ENCODE measurements at regions not wholly inside any gene's neighbourhood (a gene's known extent, or its start where the extent isn't known, plus 50 kb on each side); places are given as distances from the start of the nearest gene placed in this dataset.

GRCh38 chr12:102596687-102597086 lies 116.3 kb upstream of the IGF1 start:
- DNase-seq (ENCODE audit: low read depth in 2 of 2), result no peak

GRCh38 chr12:102596031-102596430 lies 115.7 kb upstream of the IGF1 start:
- no peak for DNase-seq (ENCODE audit: low read depth in 2 of 2)

DNA sequence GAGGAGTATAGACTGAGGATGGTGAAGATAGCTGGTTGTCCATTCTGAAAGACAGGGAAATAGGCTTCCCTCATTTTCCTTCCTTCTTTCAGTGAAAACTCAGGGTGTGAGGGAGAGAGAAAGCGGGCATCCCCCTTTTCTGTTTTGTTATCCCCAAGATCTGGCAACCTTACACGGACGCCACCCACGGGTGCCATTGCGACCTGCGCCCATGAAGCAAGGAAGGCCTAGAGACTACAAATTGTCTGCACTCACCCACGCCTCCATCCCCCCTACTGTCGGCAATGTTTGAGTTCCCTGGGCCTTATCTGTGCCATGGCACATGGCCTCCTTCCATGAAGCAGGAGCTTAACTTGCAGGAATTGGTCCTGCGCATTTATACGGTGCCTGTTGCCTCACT lies 115.0 kb upstream of the IGF1 start:
- no peak for DNase-seq (ENCODE audit: low read depth in 2 of 2)

- no peak for DNase-seq (ENCODE audit: low read depth in 2 of 2)
These were observed 112.8 kb upstream of the IGF1 start for GRCh38 chr12:102593134-102593533.

DNA sequence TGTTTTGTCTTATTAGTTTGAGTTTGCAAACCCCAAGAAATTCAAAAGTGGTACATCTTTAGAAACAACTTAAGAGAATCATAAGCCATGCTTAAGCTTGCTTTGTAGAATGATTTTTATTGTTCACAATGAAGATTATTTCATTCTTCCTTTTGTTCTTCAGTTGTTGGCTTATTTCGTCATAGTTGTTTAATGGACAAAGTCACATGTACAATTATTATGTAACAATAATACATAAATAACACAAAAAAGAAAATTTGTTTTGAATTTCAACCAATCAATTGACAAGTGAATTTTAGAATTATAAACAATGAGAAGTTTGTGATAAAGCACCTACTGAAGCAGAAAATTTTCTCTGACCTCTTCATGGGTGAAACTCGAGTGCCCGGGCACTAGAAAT lies 111.8 kb upstream of the IGF1 start:
- DNase-seq (ENCODE audit: low read depth in 2 of 2), result no peak

DNA sequence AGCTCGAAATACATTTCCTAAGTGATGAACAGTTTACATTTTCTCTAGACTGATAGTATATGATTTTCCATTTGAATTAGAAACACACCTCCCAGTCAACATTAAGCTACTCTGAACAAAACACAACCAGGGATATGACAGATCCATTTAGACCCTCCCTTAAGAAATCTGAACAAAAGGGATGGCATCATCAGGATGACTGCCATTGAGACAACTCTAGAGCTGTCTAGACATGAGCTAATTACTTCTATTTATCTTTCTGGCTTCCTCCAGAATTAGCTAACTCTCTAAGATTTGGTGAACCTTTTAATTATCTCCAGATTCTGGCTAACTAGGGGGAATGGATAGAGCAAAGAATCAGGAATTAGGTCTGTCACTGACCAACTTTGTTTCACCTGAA lies 92.9 kb upstream of the IGF1 start:
- DNase-seq (ENCODE audit: low read depth in 2 of 2), result no peak

- no peak for DNase-seq (ENCODE audit: low read depth in 2 of 2)
These were observed 91.5 kb upstream of the IGF1 start for GRCh38 chr12:102571889-102572288.

DNA sequence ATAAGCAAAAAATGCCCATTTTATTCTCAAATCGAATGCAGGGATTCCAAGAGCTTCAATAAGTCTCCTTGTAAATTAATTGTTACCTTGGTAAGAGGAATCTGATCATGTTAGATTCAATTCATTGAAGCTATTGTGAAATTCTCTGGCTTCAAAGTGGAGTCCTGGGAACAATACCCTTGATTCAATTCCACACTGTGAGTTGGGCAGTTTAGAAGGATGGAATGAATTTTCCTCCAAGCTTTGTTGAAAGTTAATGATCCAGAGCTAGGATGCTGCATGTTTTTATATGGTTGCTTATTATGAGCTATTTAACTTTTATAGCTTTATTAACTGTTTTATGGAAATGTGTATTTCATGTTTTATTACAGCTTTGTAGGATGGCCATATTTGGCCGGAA lies 89.9 kb upstream of the IGF1 start:
- DNase-seq (ENCODE audit: low read depth in 2 of 2), result no peak

DNA sequence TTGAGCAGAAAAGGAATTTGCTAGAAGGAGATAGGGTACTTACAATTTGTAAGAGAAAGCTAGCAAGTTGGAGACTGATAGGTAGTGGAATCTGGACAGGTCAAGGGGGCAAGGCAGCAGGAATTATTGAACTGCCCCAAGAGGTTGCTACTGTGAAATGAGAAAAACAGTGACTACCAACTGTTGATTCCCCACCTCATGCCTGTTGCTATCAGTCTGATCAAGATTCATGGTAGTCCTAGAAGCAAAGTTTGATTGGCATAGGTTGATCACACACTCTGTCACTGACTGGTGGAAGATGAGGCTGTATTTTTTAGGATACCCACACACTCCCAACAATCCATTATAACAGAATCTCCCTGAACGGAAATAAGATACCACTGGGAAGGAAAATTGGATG lies 89.4 kb upstream of the IGF1 start:
- no peak for DNase-seq (ENCODE audit: low read depth in 2 of 2)

GRCh38 chr12:102568276-102568675 lies 87.9 kb upstream of the IGF1 start:
- DNase-seq (ENCODE audit: low read depth in 2 of 2), result peak; percentile 33 to 38

- DNase-seq (ENCODE audit: low read depth in 2 of 2), result peak; percentile 75
These were observed 86.9 kb upstream of the IGF1 start for GRCh38 chr12:102567031-102567985.

DNA sequence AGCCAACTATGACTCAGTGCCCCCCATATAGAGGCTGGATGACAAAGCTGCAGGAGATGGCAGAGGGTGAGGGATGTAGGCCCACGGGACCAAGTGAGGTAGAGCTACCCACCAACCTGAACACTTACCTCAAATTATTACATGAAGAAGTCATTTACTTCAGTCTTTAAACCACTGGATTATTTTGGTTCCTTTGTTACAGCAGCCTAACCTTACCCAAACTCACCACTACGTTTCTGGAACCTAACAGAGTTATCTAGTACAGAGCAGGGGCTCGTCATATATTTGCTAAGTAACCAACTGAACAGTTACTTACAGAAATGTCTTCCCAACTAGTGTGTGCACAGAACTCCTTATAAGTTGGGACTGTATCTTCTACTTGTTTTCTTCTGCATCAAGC lies 85.2 kb upstream of the IGF1 start:
- DNase-seq (ENCODE audit: low read depth in 2 of 2), result no peak

DNA sequence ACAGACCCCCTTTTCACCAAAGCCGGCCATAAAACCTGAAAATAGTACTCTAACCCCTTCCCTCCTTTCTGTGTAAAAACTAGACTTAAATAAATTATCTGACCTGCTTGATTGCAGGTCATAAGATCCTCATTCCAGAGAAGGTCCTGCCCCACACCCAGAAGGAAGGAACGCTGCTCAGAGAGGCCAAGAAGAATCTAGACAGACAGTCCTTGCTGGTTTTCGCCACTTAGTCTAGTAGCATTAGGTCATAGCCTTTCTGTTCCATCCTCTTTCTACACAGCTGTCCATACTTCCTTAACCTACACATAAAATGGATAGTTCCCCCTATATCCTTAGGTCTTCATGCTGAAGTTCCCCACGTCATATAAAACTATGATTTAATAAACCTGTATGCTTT lies 83.7 kb upstream of the IGF1 start:
- no peak for DNase-seq (ENCODE audit: low read depth in 2 of 2)

DNA sequence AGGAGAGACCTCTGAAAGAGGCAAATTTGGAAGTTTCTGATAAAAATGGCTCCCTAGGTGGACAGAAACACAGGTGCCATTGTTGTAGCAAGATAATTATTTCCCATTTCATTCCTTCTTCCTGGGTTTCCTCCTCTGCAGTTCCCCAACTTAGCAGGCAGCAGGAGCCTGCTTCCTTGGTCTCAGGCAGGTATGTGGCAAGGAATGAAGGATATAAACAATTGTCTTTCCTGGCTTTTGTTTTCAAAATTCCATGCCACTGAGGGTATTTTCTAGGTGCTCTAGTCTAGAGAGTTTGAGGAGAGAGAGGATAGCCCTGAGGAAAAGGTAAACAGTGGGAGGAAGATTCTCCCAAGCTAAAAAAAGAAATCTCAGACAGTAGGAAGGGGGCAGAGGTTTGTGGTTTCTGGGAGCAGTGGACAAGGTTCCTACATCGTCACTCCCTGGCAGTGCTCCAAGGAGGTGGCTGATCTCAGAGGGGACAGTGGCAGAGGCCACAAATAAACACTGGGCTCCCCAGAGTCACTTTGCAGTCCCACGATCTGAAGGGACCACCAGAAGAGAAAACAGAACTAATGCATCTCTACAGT lies 82.6 kb upstream of the IGF1 start:
- DNase-seq (ENCODE audit: low read depth in 2 of 2), result no peak

GRCh38 chr12:102551186-102551585 lies 70.8 kb upstream of the IGF1 start:
- no peak for DNase-seq (ENCODE audit: low read depth in 2 of 2)

DNA sequence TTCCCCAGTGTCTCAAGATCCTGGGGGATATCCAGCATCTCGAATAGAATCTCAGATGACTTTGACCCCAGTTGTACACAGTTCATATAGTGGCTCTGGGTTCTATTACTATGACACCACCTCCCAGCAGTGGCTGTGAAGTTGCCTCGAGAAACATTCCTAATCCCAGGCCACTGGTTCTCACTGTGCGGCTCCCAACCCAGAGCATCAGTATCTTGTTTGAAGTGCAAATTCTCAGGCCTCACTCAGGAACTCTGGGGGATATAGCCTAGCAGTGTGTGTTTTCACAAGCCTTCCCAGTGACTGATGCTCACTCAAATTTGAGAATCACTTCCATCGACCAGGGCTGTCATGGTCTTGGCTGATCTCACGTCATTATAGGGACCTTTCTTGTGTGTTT lies 69.3 kb upstream of the IGF1 start:
- DNase-seq (ENCODE audit: low read depth in 2 of 2), result no peak

DNA sequence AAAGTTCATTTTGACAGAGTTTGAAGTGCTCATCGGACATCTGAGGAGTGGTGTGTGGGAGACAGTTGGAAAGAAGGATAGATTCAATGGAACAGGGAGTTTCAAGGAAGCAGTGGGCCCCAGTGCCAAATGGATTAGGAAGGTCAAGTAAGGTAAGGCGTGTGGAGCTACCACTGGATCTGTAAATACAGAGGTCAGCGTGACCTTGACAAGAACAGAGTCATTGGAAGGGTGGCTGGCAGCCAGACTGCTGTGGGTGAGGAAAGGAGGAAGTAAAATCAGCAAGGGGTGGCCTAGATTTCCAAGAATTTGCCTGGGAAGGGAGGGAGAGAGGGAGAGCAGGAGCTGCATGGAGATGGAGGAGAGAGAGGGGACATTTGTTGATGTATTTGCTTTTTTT lies 68.2 kb upstream of the IGF1 start:
- DNase-seq (ENCODE audit: low read depth in 2 of 2), result no peak

- no peak for DNase-seq (ENCODE audit: low read depth in 2 of 2)
These were observed 63.4 kb upstream of the IGF1 start for GRCh38 chr12:102543494-102544485.

DNA sequence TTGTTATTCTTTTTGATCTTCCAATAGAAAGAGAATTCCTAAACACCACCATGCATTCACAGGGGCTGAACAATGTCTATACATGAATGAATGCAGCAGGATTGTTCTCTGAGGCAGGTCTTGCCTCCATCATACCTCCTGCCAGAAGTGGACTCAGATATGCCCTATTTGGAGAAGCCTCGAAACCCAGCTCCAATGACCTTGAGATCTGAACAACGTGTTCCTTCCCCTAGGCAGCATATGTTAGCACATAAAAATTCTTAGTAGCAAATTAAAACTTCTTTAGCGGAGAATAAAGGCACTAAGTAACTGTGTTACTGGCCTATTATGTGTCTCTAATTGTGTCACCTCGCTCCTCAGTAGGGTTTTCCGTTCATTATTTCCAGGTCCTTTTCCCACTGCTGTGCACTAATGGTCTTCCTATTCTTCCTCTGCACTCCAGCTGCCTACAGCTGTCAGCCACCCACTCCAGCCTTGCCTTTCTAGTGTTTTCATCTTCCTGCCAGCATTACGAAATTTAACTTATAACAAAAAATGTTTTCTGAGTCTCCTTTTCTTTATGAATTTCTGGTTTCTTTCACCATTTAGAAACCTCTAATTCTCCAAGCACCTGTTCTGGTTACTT lies 62.6 kb upstream of the IGF1 start:
- no peak for DNase-seq (ENCODE audit: low read depth in 2 of 2)

GRCh38 chr12:102540815-102541385 lies 60.5 kb upstream of the IGF1 start:
- no peak for DNase-seq (ENCODE audit: low read depth in 2 of 2)
